CD4-positive, CD25-positive, alpha-beta regulatory T cell (primary cell): ENCODE measurements at regions not wholly inside any gene's neighbourhood (a gene's known extent, or its start where the extent isn't known, plus 50 kb on each side); places are given as distances from the start of the nearest gene placed in this dataset.
"Not testable (repeated sequence)": the region's sequence is repeated elsewhere in the genome, so short reads cannot be mapped to it uniquely, and the experiment has no call there.

Experiments
- ATAC-seq, 2 donors: fragments of 150-1000 bp; cut with Tn5 transposase; one replicate each; pipeline ENCODE4 v1.10.0; 2021; ENCODE audit warnings: low read depth in 2 of 2, moderate number of reproducible peaks in 2 of 2, moderate library complexity in 1 of 2
- DNase-seq, 3 donors: peaks; one replicate each; pipeline versions ENCODE4 v3.0.0 to v3.0.0-alpha.2; 2012 to 2022; ENCODE audit warnings: mixed read lengths in 1 of 3
- H3K27ac ChIP-seq: one replicate; pipeline ENCODE4 v1.7.0; 2013; ENCODE audit warnings: mild to moderate bottlenecking, low read length; ENCODE audit not compliant: insufficient read depth, poor library complexity, severe bottlenecking
- H3K27me3 ChIP-seq: one replicate; pipeline ENCODE4 v1.7.0; 2013; ENCODE audit warnings: low read length; ENCODE audit not compliant: control insufficient read depth, insufficient read depth
- H3K36me3 ChIP-seq: one replicate; pipeline ENCODE4 v1.7.0; 2013; ENCODE audit warnings: mild to moderate bottlenecking, low read length, moderate library complexity; ENCODE audit not compliant: control insufficient read depth, insufficient read depth
- H3K4me1 ChIP-seq: 2 replicates; pipeline ENCODE4 v1.7.0; 2013; ENCODE audit warnings: mild to moderate bottlenecking, low read length; ENCODE audit not compliant: insufficient read depth, control insufficient read depth, poor library complexity, severe bottlenecking
- H3K4me3 ChIP-seq: one replicate; pipeline ENCODE4 v1.7.0; 2013; ENCODE audit warnings: low read depth, mild to moderate bottlenecking, low read length, moderate library complexity
- H3K9me3 ChIP-seq, 2 experiments: 1 replicate in 1 of 2; 2 replicates in 1 of 2; pipeline ENCODE4 v1.7.0; 2013; ENCODE audit warnings: low read length in 2 of 2, mild to moderate bottlenecking in 1 of 2, moderate library complexity in 1 of 2; ENCODE audit not compliant: control insufficient read depth in 2 of 2
- H3K27ac Mint-ChIP-seq, 3 donors: one replicate each; pipeline ENCODE4 v1.8.0; 2020 to 2022; ENCODE audit warnings: mild to moderate bottlenecking in 3 of 3, mixed read lengths in 3 of 3, moderate library complexity in 2 of 3
- H3K27me3 Mint-ChIP-seq: one replicate; pipeline ENCODE4 v1.8.0; 2022; ENCODE audit warnings: mild to moderate bottlenecking, mixed read lengths
- H3K36me3 Mint-ChIP-seq: one replicate; pipeline ENCODE4 v1.8.0; 2020; ENCODE audit warnings: mixed read lengths
- H3K4me1 Mint-ChIP-seq, 4 donors: one replicate each; pipeline ENCODE4 v1.8.0; 2020 to 2022; ENCODE audit warnings: mixed read lengths in 4 of 4, mild to moderate bottlenecking in 1 of 4
- H3K4me3 Mint-ChIP-seq, 4 donors: one replicate each; pipeline ENCODE4 v1.8.0; 2020 to 2022; ENCODE audit warnings: mild to moderate bottlenecking in 4 of 4, mixed read lengths in 4 of 4, moderate library complexity in 3 of 4
- H3K9me3 Mint-ChIP-seq, 7 donors: one replicate each; pipeline ENCODE4 v1.8.0; 2020 to 2022; ENCODE audit warnings: mixed read lengths in 7 of 7, mild to moderate bottlenecking in 3 of 7, moderate library complexity in 2 of 7

DNA sequence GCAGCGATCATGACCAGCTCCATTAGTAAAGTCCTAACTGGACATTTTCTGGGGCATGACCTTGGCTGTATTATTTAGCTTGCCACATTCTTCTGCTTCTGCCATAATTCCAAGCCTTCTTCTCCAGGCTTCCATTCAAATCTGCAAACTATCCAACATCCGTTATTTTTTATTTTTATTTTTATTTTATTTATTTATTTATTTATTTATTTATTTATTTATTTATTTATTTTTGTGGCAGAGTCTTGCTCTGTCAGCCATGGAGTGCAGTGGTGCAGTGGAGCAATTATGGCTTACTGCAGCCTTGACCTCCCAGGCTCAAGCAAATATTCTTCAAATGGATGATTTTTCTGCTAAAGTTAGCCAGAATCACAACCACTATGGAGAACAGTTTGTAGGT is 187.2 kb upstream of the CDK1 start:
- no peaks in the 10 kb centered on the region for H3K36me3 ChIP-seq
- no peak for ATAC-seq

DNA sequence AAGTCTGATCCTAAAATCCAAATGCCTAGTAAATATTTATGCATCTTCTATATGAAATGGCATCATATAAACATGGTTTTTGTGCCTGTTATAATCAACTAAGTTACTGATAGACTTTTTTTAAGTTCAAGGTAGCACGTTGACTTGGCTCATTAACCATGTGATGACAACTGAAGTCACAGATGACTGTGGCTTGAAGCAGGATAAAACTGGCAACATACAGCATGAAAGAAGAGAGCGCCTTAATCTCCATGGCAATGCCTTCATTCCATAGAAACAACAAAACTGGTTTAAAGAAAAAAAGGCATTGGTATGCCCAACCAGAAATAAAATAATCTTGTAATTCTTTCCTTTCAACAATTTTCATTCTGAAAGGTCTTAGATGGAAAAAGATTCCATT is 188.9 kb upstream of the CDK1 start:
- H3K36me3 ChIP-seq = no peaks in the 10 kb centered on the region
- no peaks in the 10 kb centered on the region for H3K27me3 ChIP-seq
- Mint-ChIP-seq H3K36me3 (no peaks in the 10 kb centered on the region), H3K9me3 (peaks cover 0 to 6% (median 0%) of the 10 kb centered on the region in 7 donors), H3K27ac (no peak overlapping the region), H3K4me3 (no peak overlapping the region), H3K4me1 (no peaks in the 10 kb centered on the region), H3K27me3 (no peaks in the 10 kb centered on the region)
- DNase-seq = no peak
- no peaks in the 10 kb centered on the region for H3K4me1 ChIP-seq
- H3K9me3 ChIP-seq = no peaks in the 10 kb centered on the region
- H3K4me3 ChIP-seq = no peak overlapping the region
- ATAC-seq = no peak
- H3K27ac ChIP-seq = no peak overlapping the region

More for the DNA sequence above, 187.2 kb upstream of the CDK1 start:
- no peaks in the 10 kb centered on the region for H3K4me1 ChIP-seq
- no peaks in the 10 kb centered on the region for H3K27me3 Mint-ChIP-seq
- no peaks in the 10 kb centered on the region for H3K4me1 Mint-ChIP-seq
- peaks cover 0 to 6% (median 0%) of the 10 kb centered on the region in 7 donors for H3K9me3 Mint-ChIP-seq
- no peak overlapping the region for H3K27ac Mint-ChIP-seq
- H3K4me3 ChIP-seq = no peak overlapping the region
- no peak overlapping the region for H3K27ac ChIP-seq
- H3K36me3 Mint-ChIP-seq = no peaks in the 10 kb centered on the region
- no peaks in the 10 kb centered on the region for H3K9me3 ChIP-seq
- DNase-seq = no peak
- H3K27me3 ChIP-seq = no peaks in the 10 kb centered on the region
- H3K4me3 Mint-ChIP-seq = no peak overlapping the region

DNA sequence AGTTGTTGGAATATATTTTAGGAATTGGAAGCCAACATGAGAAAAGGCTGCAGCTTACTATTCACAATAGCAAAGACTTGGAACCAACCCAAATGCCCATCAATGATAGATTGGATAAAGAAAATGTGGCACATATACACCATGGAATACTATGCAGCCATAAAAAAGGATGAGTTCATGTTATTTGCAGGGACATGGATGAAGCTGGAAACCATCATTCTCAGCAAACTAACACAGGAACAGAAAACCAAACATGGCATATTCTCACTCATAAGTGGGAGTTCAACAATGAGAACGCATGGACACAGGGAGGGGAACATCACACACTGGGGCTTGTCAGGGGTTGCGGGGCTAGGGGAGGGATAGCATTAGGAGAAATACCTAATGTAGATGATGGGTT is 192.1 kb upstream of the ANK3 start:
- not testable (repeated sequence) for H3K36me3 Mint-ChIP-seq, H3K4me3 ChIP-seq, H3K27me3 ChIP-seq, DNase-seq, H3K4me1 Mint-ChIP-seq, H3K27me3 Mint-ChIP-seq, ATAC-seq, H3K4me3 Mint-ChIP-seq, H3K9me3 Mint-ChIP-seq, H3K4me1 ChIP-seq, H3K27ac ChIP-seq, H3K27ac Mint-ChIP-seq, H3K9me3 ChIP-seq, H3K36me3 ChIP-seq

DNA sequence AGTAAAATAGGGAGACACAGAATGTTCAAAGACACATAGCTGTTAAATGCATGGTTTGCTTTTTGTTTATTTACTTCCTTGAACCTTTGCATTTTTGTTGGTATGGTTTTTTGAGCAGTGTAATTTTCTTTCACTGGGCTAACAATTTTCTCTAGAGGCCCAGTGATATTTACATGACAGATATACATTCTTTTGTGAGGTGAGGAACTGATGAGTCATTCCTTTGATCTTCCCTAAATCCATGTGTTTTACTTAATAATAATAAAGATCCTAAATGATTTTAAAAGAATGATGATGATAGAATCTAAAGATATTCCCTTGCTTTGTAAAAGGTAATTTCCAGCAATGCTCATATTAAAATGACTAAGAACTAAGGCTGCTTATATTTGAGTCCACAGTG is 188.5 kb upstream of the ANK3 start:
- no peaks in the 10 kb centered on the region for H3K4me1 ChIP-seq
- H3K27ac Mint-ChIP-seq = no peak overlapping the region
- no peak overlapping the region for H3K27ac ChIP-seq
- no peaks in the 10 kb centered on the region for H3K36me3 Mint-ChIP-seq
- no peak overlapping the region for H3K4me3 Mint-ChIP-seq
- peaks cover 0 to 6% (median 0%) of the 10 kb centered on the region in 4 donors for H3K4me1 Mint-ChIP-seq
- no peak overlapping the region for H3K4me3 ChIP-seq
- H3K9me3 ChIP-seq = no peaks in the 10 kb centered on the region
- H3K9me3 Mint-ChIP-seq = peaks cover 0 to 10% (median 0%) of the 10 kb centered on the region in 7 donors
- no peak for ATAC-seq
- no peaks in the 10 kb centered on the region for H3K36me3 ChIP-seq
- DNase-seq = no peak
- no peaks in the 10 kb centered on the region for H3K27me3 Mint-ChIP-seq
- H3K27me3 ChIP-seq = no peaks in the 10 kb centered on the region

- H3K4me3 ChIP-seq = no peak overlapping the region
- Mint-ChIP-seq H3K27ac (no peak overlapping the region), H3K36me3 (no peaks in the 10 kb centered on the region), H3K4me1 (peaks cover 0 to 11% (median 0%) of the 10 kb centered on the region in 4 donors), H3K9me3 (peaks cover 0 to 10% (median 0%) of the 10 kb centered on the region in 7 donors), H3K27me3 (peaks cover 5% of the 10 kb centered on the region), H3K4me3 (no peak overlapping the region)
- no peaks in the 10 kb centered on the region for H3K36me3 ChIP-seq
- no peaks in the 10 kb centered on the region for H3K27me3 ChIP-seq
- DNase-seq (no peak), ATAC-seq (no peak)
- H3K27ac ChIP-seq = no peak overlapping the region
- no peaks in the 10 kb centered on the region for H3K4me1 ChIP-seq
- H3K9me3 ChIP-seq = no peaks in the 10 kb centered on the region
Observed at GRCh38 chr10:60576130-60577069, 186.7 kb upstream of the ANK3 start.

- H3K27me3 ChIP-seq = no peaks in the 10 kb centered on the region
- H3K9me3 Mint-ChIP-seq = peaks cover 0 to 10% (median 0%) of the 10 kb centered on the region in 7 donors
- no peaks in the 10 kb centered on the region for H3K36me3 Mint-ChIP-seq
- H3K4me1 Mint-ChIP-seq = peaks cover 0 to 11% (median 0%) of the 10 kb centered on the region in 4 donors
- no peaks in the 10 kb centered on the region for H3K36me3 ChIP-seq
- H3K27ac ChIP-seq = no peak overlapping the region
- no peak overlapping the region for H3K4me3 ChIP-seq
- ATAC-seq (no peak), DNase-seq (no peak)
- no peaks in the 10 kb centered on the region for H3K4me1 ChIP-seq
- peaks cover 5% of the 10 kb centered on the region for H3K27me3 Mint-ChIP-seq
- no peak overlapping the region for H3K4me3 Mint-ChIP-seq
- no peaks in the 10 kb centered on the region for H3K9me3 ChIP-seq
- H3K27ac Mint-ChIP-seq = no peak overlapping the region
Observed at GRCh38 chr10:60575105-60575504, 185.4 kb upstream of the ANK3 start.

DNA sequence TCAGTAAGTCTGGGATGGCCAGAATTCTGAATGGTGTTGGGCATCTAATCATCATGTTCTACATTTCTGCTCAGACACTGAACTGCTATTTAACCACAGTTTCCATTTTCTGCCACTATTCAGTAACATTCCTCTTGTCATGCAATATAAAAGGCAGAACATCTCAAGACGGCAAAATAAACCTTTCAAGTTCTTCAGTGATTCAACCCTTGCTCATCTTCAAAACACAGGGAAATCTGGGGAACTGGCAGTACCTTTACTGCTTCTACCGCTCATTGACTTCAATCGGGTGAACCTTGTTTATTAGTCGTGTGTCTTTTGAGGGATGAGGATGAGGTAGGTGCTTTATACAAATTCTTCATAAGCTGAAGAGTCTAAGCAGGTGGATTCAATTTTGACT is 184.7 kb upstream of the ANK3 start:
- no peak overlapping the region for H3K27ac Mint-ChIP-seq
- peaks cover 0 to 11% (median 0%) of the 10 kb centered on the region in 4 donors for H3K4me1 Mint-ChIP-seq

DNA sequence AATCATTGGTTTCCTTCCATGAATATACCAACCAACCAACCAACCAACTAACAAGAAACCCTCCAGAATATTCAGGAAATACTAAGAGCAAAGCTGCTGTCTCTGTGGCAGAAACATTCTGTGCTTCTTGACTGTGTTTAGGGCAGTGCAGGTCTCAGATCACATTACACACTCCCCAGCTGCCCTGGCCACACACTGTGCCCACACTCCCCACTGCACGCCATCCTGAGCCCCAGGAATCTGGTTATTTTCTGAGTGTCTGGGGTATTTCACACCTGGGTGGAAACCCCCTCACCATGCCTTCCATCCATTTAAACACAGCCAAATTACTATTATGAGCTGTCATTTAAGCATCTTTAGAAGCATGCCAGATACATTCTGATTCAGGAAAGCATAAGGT is 183.7 kb upstream of the ANK3 start:
- Mint-ChIP-seq H3K36me3 (no peaks in the 10 kb centered on the region), H3K4me3 (no peak overlapping the region), H3K27me3 (peaks cover 5% of the 10 kb centered on the region), H3K27ac (peak overlapping the region in 1 of 3 donors; percentile 62), H3K4me1 (peaks cover 0 to 11% (median 0%) of the 10 kb centered on the region in 4 donors), H3K9me3 (peaks cover 0 to 10% (median 0%) of the 10 kb centered on the region in 7 donors)
- H3K4me1 ChIP-seq = no peaks in the 10 kb centered on the region
- H3K36me3 ChIP-seq = no peaks in the 10 kb centered on the region
- H3K9me3 ChIP-seq = no peaks in the 10 kb centered on the region
- H3K4me3 ChIP-seq = no peak overlapping the region
- no peaks in the 10 kb centered on the region for H3K27me3 ChIP-seq
- no peak overlapping the region for H3K27ac ChIP-seq
- no peak for DNase-seq
- no peak for ATAC-seq

More for the DNA sequence above, 184.7 kb upstream of the ANK3 start:
- no peaks in the 10 kb centered on the region for H3K4me1 ChIP-seq
- H3K36me3 ChIP-seq = no peaks in the 10 kb centered on the region
- no peaks in the 10 kb centered on the region for H3K27me3 ChIP-seq
- H3K9me3 Mint-ChIP-seq = peaks cover 0 to 10% (median 0%) of the 10 kb centered on the region in 7 donors
- H3K9me3 ChIP-seq = no peaks in the 10 kb centered on the region
- no peak overlapping the region for H3K27ac ChIP-seq
- H3K4me3 ChIP-seq = no peak overlapping the region
- ATAC-seq (no peak), DNase-seq (no peak)
- H3K27me3 Mint-ChIP-seq = peaks cover 5% of the 10 kb centered on the region
- H3K4me3 Mint-ChIP-seq = no peak overlapping the region
- no peaks in the 10 kb centered on the region for H3K36me3 Mint-ChIP-seq
